ENCODE measurements at regions not wholly inside any gene's neighbourhood (a gene's known extent, or its start where the extent isn't known, plus 50 kb on each side); places are given as distances from the start of the nearest gene placed in this dataset.

DNA sequence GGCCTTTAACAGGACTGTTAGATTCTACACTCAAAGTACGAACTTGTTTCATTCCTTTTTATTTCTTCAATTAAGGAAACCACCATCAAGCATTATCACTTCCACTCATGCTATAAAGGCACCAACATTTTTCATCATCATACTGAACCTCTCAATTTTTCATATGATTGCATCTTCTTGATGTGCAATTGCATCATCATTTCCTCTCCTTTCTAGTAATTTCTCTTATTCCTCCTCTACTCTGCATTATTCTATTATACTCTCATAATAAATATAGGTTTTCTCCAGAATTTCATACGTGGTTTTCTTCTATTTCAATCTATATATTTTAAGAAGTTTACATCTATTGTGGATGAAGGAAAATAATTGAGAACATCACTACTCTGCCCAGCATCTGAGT, 506.2 kb upstream of the ZNF385D start:
- no peak overlapping the region for H3K4me3 ChIP-seq (ENCODE audit: low read depth, low read length)
- no peak for DNase-seq (ENCODE audit: low read depth)
- TF ChIP-seq, protein P1, sequence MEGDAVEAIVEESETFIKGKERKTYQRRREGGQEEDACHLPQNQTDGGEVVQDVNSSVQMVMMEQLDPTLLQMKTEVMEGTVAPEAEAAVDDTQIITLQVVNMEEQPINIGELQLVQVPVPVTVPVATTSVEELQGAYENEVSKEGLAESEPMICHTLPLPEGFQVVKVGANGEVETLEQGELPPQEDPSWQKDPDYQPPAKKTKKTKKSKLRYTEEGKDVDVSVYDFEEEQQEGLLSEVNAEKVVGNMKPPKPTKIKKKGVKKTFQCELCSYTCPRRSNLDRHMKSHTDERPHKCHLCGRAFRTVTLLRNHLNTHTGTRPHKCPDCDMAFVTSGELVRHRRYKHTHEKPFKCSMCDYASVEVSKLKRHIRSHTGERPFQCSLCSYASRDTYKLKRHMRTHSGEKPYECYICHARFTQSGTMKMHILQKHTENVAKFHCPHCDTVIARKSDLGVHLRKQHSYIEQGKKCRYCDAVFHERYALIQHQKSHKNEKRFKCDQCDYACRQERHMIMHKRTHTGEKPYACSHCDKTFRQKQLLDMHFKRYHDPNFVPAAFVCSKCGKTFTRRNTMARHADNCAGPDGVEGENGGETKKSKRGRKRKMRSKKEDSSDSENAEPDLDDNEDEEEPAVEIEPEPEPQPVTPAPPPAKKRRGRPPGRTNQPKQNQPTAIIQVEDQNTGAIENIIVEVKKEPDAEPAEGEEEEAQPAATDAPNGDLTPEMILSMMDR (IDR thresholded peaks at IDR 0.05; ENCODE audit: insufficient read depth, low read depth, low read length, missing control alignments) = no peak

DNA sequence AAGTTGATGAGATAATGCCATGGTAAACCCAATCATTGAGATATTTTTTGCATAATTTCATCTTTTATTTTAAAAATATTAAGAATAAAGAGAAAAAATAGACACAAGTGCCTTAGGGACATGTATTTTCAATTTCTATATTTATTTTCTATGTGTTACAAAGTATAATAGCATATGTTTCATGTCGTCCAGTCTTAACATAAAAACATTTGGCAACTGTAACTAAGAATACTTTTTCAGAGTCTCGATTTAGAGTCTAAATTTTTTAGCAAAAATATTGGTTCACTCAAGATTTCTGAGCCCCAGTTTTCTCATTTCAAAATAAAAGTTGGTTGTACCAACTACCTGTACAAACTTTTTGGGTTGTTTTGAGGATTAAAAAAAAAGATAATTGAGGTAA, 511.4 kb upstream of the ZNF385D start:
- H3K4me3 ChIP-seq (ENCODE audit: low read depth, low read length) = no peak overlapping the region
- no peak for DNase-seq (ENCODE audit: low read depth)
- TF ChIP-seq, protein P1 (IDR thresholded peaks at IDR 0.05; ENCODE audit: insufficient read depth, low read depth, low read length, missing control alignments) = no peak

DNA sequence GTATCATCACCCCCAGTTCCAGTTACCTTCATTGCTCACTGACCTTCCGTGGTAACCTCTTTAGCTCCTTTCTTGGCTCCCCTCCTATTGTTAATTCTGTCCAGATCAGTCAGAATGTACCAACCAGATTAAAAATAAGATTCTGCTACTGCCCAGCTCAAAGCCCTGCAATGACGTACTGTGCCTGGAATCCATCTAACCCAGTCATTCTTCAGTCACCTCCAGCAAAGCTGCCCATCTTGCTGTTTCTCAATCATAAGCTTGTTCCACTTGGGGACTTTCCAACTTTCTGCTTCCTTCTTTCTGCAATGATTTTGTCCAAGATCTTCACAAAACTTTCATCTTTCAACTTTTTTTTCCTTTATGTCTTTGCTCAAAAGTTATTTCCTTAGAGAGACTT, 512.0 kb upstream of the ZNF385D start:
- DNase-seq (ENCODE audit: low read depth) = no peak
- H3K4me3 ChIP-seq (ENCODE audit: low read depth, low read length) = no peak overlapping the region
- TF ChIP-seq, protein P1 (IDR thresholded peaks at IDR 0.05; ENCODE audit: insufficient read depth, low read depth, low read length, missing control alignments) = no peak

DNA sequence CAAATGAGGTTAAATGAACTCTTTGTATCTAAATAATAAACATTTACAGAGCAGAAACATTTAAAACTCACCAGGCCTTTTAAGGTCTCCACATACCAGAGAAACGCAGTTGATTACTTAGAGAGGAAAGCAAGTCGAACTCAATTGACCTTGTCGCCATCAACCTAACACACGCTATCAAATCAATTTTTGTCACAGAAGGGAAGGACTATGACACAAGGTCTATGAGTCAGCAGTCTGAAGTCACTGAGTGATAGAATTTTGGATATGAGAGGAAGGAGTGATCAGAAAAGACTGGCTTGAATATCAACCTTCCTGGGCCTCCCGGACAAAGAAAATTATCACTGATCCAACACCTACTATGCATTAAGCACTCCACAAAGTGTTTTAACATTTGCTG, 514.4 kb upstream of the ZNF385D start:
- no peak for DNase-seq (ENCODE audit: low read depth)
- no peak overlapping the region for H3K4me3 ChIP-seq (ENCODE audit: low read depth, low read length)
- TF ChIP-seq, protein P1 (IDR thresholded peaks at IDR 0.05; ENCODE audit: insufficient read depth, low read depth, low read length, missing control alignments) = no peak

DNA sequence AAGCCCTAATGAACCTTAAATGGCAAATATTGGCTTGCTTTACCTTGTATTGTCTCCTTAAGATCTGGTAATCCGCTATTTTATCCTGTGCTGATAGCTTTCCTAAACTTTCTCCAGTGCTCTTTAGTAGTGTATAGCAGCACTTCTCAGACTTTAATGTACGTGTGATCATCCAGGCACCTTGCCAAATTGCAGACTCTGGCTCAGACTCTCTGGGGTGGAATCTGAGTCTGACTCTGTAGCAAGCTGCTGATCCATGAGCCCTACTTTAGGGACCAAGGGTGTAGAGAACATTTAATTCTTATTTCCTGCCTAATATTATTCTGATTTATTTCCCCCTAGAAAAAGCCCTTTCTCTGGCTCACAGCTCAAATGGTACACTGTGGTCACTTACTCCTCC, 518.8 kb upstream of the ZNF385D start:
- DNase-seq (ENCODE audit: low read depth) = no peak

DNA sequence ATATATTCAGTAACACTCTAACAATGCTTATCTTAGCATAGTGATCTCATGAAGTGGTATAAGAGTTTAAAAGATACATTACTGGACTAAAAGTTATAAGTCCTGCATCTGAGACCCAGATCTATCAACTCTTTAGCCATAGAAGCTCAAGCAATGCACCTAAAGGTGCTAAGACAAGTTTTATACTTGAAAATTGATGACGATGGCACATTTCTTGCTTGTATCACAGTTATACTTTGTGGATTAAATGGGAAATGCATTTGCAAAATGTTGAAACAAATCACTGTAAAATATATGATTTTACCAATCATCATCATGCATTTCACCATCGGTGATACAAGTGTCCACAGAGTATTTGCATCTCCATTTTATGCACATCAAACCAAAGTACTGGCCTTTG, 525.3 kb upstream of the ZNF385D start:
- TF ChIP-seq, protein P1 (IDR thresholded peaks at IDR 0.05; ENCODE audit: insufficient read depth, low read depth, low read length, missing control alignments) = no peak
- DNase-seq (ENCODE audit: low read depth) = no peak
- no peak overlapping the region for H3K4me3 ChIP-seq (ENCODE audit: low read depth, low read length)

More for the DNA sequence above, 518.8 kb upstream of the ZNF385D start:
- TF ChIP-seq, protein P1 (IDR thresholded peaks at IDR 0.05; ENCODE audit: insufficient read depth, low read depth, low read length, missing control alignments) = no peak
- H3K4me3 ChIP-seq (ENCODE audit: low read depth, low read length) = no peak overlapping the region

DNA sequence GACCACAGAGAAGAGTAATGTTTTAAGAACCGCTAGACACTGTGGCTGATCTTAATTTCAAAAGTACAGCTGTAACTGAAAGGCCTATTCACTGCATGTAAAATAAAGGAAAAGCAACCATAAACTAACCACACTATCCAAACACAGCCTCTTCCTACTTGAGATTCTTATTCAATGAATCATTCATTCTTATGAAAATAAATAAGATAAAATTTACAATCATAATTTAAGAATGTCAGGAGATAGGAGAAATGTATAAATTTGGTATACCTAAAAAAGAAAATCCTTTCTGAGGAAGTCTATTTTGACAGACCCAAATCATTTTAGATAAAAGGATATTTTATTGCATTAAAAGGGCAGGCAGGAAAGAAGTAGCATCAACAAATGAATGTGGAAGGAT, 533.5 kb upstream of the ZNF385D start:
- TF ChIP-seq, protein P1 (IDR thresholded peaks at IDR 0.05; ENCODE audit: insufficient read depth, low read depth, low read length, missing control alignments) = no peak
- DNase-seq (ENCODE audit: low read depth) = no peak
- H3K4me3 ChIP-seq (ENCODE audit: low read depth, low read length) = no peak overlapping the region
